Transverse colon (tissue), 4 donors: ENCODE measurements at regions not wholly inside any gene's neighbourhood (a gene's known extent, or its start where the extent isn't known, plus 50 kb on each side); places are given as distances from the start of the nearest gene placed in this dataset.

ENCODE experiments used
- DNase-seq: peaks from one replicate; pipeline ENCODE4 v3.0.0-alpha.2; 2019
- H3K27ac ChIP-seq, 4 donors: fragments of 200-600 bp; sonication (generic); 2 replicates each; pipeline ENCODE4 v1.5.1; 2016 to 2018; ENCODE audit warnings: inconsistent platforms in 4 of 4
- H3K27me3 ChIP-seq: fragments of 200-600 bp; sonication (generic); 2 replicates; pipeline ENCODE4 v1.5.1; 2017; ENCODE audit warnings: inconsistent platforms
- H3K36me3 ChIP-seq, 4 donors: fragments of 200-600 bp; sonication (generic); 2 replicates each; pipeline ENCODE4 v1.5.1; 2017 to 2019; ENCODE audit warnings: inconsistent platforms in 4 of 4
- H3K4me1 ChIP-seq, 4 donors: fragments of 200-600 bp; sonication (generic); 2 replicates each; pipeline ENCODE4 v1.5.1; 2017 to 2020; ENCODE audit warnings: inconsistent platforms in 4 of 4
- H3K4me3 ChIP-seq, 4 donors: fragments of 200-600 bp; sonication (generic); 1 replicate in 1 of 4; 2 replicates in 3 of 4; pipeline versions ENCODE4 v1.5.1 to v1.6.1; 2017 to 2019; ENCODE audit warnings: inconsistent platforms in 4 of 4
- H3K9me3 ChIP-seq, 2 donors: fragments of 200-600 bp; sonication (generic); 2 replicates each; pipeline ENCODE4 v1.5.1; 2017 to 2019; ENCODE audit warnings: inconsistent platforms in 2 of 2
- EP300 ChIP-seq: sonication (generic); formaldehyde crosslinking; IDR thresholded peaks from one replicate; pipeline ENCODE4 v1.6.1; 2017; ENCODE audit warnings: antibody characterized with exemption, low read depth
- POLR2A ChIP-seq: fragments of 450-650 bp; IDR thresholded peaks from one replicate; pipeline ENCODE4 v1.6.1; 2016; ENCODE audit warnings: antibody characterized with exemption, mild to moderate bottlenecking, moderate library complexity
- POLR2AphosphoS5 ChIP-seq, 3 donors: sonication (generic); formaldehyde crosslinking; IDR thresholded peaks; one replicate each; pipeline ENCODE4 v1.6.1; 2016; ENCODE audit warnings: antibody characterized with exemption in 3 of 3
- WGBS, 2 donors: methylation state at CpG; one replicate each; pipeline ENCODE4 v1.1.5; 2018; ENCODE audit warnings: low coverage in 1 of 2; 5-methylcytosine and 5-hydroxymethylcytosine counted together
- in situ Hi-C, 4 donors: fragments of 200-750 bp; cut with MboI; loops; one replicate each; pipeline versions ENCODE4 v1.15.0 to v1.15.1; 2017; ENCODE audit warnings: low sequenced_read_pairs in 3 of 4, low pct_ligation_motif_present in 1 of 4, low pct_unique_long_range_greater_than_20kb in 1 of 4
- intact Hi-C: fragments of 100-400 bp; cut with DNase I; formaldehyde crosslinking; loops from one replicate; pipeline ENCODE4 v1.15.1; 2023; ENCODE audit warnings: low total_unique reads
- TF ChIP-seq, protein P1 (sequence below), 5 experiments: fragments of 200-600 bp in 3 of 5; fragments of 450-650 bp in 2 of 5; sonication (generic) in 3 of 5; IDR thresholded peaks; 1 replicate in 2 of 5; 2 replicates in 3 of 5; pipeline ENCODE4 v1.5.1; 2016 to 2017; ENCODE audit warnings: antibody characterized with exemption in 5 of 5, inconsistent platforms in 3 of 5, mild to moderate bottlenecking in 2 of 5, moderate library complexity in 1 of 5

DNA sequence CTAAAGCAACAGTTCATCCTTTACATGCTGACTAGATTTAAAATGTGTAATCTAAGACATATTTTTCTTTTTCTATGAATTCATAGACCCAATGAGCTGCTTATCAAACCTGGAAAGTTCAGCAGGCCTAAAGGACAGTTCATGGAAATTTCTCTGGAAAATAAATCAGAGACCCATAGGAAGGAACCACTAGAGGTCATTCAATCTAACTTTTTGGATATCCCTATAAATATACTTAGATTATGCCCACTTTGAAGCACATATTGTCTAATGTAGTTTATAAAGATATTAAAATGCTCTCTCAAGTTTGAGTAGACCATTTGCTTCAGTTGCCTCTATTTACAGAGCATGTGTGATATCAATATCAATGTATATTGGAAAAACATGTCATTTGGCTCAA is 473.0 kb downstream of the FAT4 start:
- Histone ChIP-seq H3K4me3 (no peak overlapping the region), H3K27ac (no peak overlapping the region), H3K9me3 (no peaks in the 10 kb centered on the region), H3K36me3 (no peaks in the 10 kb centered on the region), H3K4me1 (no peaks in the 10 kb centered on the region), H3K27me3 (no peaks in the 10 kb centered on the region)
- in situ Hi-C loops (no loop called here), intact Hi-C loops (no loop called here)
- DNase-seq, result no peak
- TF ChIP-seq, protein P1, sequence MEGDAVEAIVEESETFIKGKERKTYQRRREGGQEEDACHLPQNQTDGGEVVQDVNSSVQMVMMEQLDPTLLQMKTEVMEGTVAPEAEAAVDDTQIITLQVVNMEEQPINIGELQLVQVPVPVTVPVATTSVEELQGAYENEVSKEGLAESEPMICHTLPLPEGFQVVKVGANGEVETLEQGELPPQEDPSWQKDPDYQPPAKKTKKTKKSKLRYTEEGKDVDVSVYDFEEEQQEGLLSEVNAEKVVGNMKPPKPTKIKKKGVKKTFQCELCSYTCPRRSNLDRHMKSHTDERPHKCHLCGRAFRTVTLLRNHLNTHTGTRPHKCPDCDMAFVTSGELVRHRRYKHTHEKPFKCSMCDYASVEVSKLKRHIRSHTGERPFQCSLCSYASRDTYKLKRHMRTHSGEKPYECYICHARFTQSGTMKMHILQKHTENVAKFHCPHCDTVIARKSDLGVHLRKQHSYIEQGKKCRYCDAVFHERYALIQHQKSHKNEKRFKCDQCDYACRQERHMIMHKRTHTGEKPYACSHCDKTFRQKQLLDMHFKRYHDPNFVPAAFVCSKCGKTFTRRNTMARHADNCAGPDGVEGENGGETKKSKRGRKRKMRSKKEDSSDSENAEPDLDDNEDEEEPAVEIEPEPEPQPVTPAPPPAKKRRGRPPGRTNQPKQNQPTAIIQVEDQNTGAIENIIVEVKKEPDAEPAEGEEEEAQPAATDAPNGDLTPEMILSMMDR (IDR thresholded peaks at IDR 0.05), result no peak
- TF ChIP-seq POLR2AphosphoS5 (IDR thresholded peaks at IDR 0.05) (no peak), POLR2A (no peak)

DNA sequence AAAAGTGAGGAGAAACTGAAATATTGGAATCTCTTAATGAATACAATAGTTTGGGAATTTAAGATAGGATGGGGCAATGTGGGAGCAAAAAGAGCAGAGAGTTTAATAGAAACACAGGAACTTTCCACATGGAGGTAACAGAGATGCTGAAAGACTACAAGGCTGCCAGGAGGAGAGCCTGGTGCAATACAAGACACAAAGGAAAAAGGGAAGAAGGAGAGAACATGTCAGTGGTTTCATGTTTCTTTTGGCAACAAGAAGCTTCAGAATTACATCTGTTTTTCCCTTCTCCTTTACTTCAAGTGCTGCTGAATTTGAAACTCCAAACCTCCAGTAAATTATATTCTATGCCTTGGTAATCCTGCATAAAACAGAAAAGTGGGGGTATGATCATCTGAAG is 474.3 kb downstream of the FAT4 start:
- Histone ChIP-seq H3K4me3 (no peak overlapping the region), H3K27ac (no peak overlapping the region), H3K27me3 (no peaks in the 10 kb centered on the region), H3K36me3 (no peaks in the 10 kb centered on the region), H3K9me3 (no peaks in the 10 kb centered on the region), H3K4me1 (no peaks in the 10 kb centered on the region)
- intact Hi-C loops, result no loop called here
- no peak for DNase-seq
- in situ Hi-C loops, result no loop called here
- TF ChIP-seq EP300 (no peak), POLR2A (no peak), POLR2AphosphoS5 (IDR thresholded peaks at IDR 0.05) (no peak)
- TF ChIP-seq, protein P1 (IDR thresholded peaks at IDR 0.05), result no peak

DNA sequence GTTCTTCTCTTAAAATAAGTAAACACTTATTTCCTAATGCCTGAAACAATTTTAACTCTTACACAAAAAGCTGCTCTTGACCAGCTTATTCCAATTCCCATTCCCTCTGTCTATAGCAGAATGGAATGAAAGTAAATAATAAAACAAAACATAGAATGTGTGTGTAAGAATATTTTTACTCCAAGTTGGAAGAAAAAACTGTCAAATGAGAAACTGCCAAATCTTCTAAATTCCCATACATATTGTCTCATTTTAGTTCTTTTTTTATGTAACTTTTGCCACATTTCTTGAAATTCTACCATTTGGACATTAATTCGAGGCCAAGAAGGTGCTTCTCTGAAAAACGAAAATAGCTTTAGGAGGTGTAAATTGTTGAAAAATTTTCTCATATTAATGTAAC is 477.1 kb downstream of the FAT4 start:
- WGBS, 2 donors, result 75 to 87% methylated on average over 2 of the region's 2 CpGs
- Histone ChIP-seq H3K27me3 (no peaks in the 10 kb centered on the region), H3K4me1 (no peaks in the 10 kb centered on the region), H3K27ac (no peak overlapping the region), H3K36me3 (no peaks in the 10 kb centered on the region), H3K9me3 (no peaks in the 10 kb centered on the region), H3K4me3 (no peak overlapping the region)
- in situ Hi-C loops (no loop called here), intact Hi-C loops (no loop called here)
- no peak for DNase-seq
- TF ChIP-seq EP300 (no peak), POLR2A (no peak), POLR2AphosphoS5 (IDR thresholded peaks at IDR 0.05) (no peak)
- TF ChIP-seq, protein P1 (IDR thresholded peaks at IDR 0.05), result no peak

DNA sequence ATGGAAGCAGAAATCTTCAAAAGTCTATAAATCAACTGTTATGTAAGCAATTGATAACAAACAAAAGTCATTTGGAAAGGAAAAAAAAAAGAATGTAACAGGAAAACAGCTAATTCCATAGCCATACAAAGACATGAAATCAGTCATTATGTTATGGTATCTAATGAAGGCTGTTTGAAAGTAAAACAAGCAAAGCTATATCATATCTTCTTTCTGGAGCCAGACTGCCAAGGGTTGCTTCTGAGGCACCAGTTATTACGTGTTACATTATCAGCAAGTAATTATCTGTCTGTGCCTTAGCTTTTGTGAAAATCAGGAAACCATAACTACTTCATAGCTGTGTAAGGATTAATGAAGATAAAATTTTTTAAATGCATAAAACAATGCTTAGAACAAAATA is 480.2 kb downstream of the FAT4 start:
- in situ Hi-C loops, result no loop called here

More for the DNA sequence above, 480.2 kb downstream of the FAT4 start:
- Histone ChIP-seq H3K36me3 (no peaks in the 10 kb centered on the region), H3K27me3 (no peaks in the 10 kb centered on the region), H3K27ac (no peak overlapping the region), H3K4me1 (no peaks in the 10 kb centered on the region), H3K9me3 (no peaks in the 10 kb centered on the region), H3K4me3 (no peak overlapping the region)
- no peak for DNase-seq
- no peak for TF ChIP-seq POLR2A
- no peak for TF ChIP-seq POLR2AphosphoS5 (IDR thresholded peaks at IDR 0.05)
- TF ChIP-seq, protein P1 (IDR thresholded peaks at IDR 0.05), result no peak
- TF ChIP-seq EP300, result no peak
- intact Hi-C loops, result no loop called here
- 67 to 71% methylated on average over 1 of the region's 1 CpG for WGBS, 2 donors
